ENCODE measurements at regions not wholly inside any gene's neighbourhood (a gene's known extent, or its start where the extent isn't known, plus 50 kb on each side); places are given as distances from the start of the nearest gene placed in this dataset.

- Histone ChIP-seq H3K4me3 (ENCODE audit: low read depth in 1 of 3, low read length in 3 of 3) (no peak overlapping the region), H3K9me3 (ENCODE audit: control insufficient read depth in 4 of 4, low read length in 3 of 4) (no peaks in the 10 kb centered on the region), H3K4me1 (ENCODE audit: control insufficient read depth in 4 of 4, insufficient read depth in 4 of 4, low read length in 3 of 4) (no peaks in the 10 kb centered on the region), H3K27me3 (ENCODE audit: control insufficient read depth in 4 of 4, insufficient read depth in 4 of 4, low read length in 3 of 4) (no peaks in the 10 kb centered on the region), H3K36me3 (ENCODE audit: control insufficient read depth in 4 of 4, insufficient read depth in 3 of 4, low read depth in 1 of 4, low read length in 3 of 4) (no peaks in the 10 kb centered on the region), H3K27ac (ENCODE audit: low read depth in 1 of 2, low read length in 2 of 2) (no peak overlapping the region), H3K9ac (ENCODE audit: low read depth in 1 of 2, low read length in 2 of 2) (no peak overlapping the region)
- WGBS: 79% methylated on average over 1 of the region's 1 CpG
- no peak for TF ChIP-seq CTCF (IDR thresholded peaks at IDR 0.05; ENCODE audit: low read depth, low read length, missing input control)
- no peak for TF ChIP-seq FOXA1 (IDR thresholded peaks at IDR 0.05)
- TF ChIP-seq NR2F2 (IDR thresholded peaks at IDR 0.05): no peak
- no peak for TF ChIP-seq EGR1 (IDR thresholded peaks at IDR 0.05; ENCODE audit: low read depth in 2 of 2)
- DNase-seq (ENCODE audit: low spot score): no peak
Measured at GRCh38 chr7:81648716-81649115, 121.1 kb downstream of the HGF start.

GRCh38 chr7:81645435-81645834 lies 124.4 kb downstream of the HGF start:
- DNase-seq (ENCODE audit: low spot score): no peak
- Histone ChIP-seq H3K4me3 (ENCODE audit: low read depth in 1 of 3, low read length in 3 of 3) (no peak overlapping the region), H3K27ac (ENCODE audit: low read depth in 1 of 2, low read length in 2 of 2) (no peak overlapping the region), H3K4me1 (ENCODE audit: control insufficient read depth in 4 of 4, insufficient read depth in 4 of 4, low read length in 3 of 4) (no peaks in the 10 kb centered on the region), H3K9me3 (ENCODE audit: control insufficient read depth in 4 of 4, low read length in 3 of 4) (no peaks in the 10 kb centered on the region), H3K36me3 (ENCODE audit: control insufficient read depth in 4 of 4, insufficient read depth in 3 of 4, low read depth in 1 of 4, low read length in 3 of 4) (no peaks in the 10 kb centered on the region), H3K27me3 (ENCODE audit: control insufficient read depth in 4 of 4, insufficient read depth in 4 of 4, low read length in 3 of 4) (no peaks in the 10 kb centered on the region), H3K9ac (ENCODE audit: low read depth in 1 of 2, low read length in 2 of 2) (no peak overlapping the region)
- 97% methylated on average over 5 of the region's 5 CpGs for WGBS
- TF ChIP-seq MAX (IDR thresholded peaks at IDR 0.05) (no peak), REST (IDR thresholded peaks at IDR 0.05) (no peak), HNF4A (conservative IDR thresholded peaks at IDR 0.05) (no peak)

GRCh38 chr7:81641873-81642272 lies 128.0 kb downstream of the HGF start:
- H3K27ac ChIP-seq (ENCODE audit: low read depth in 1 of 2, low read length in 2 of 2): no peak overlapping the region
- no peaks in the 10 kb centered on the region for H3K4me1 ChIP-seq (ENCODE audit: control insufficient read depth in 4 of 4, insufficient read depth in 4 of 4, low read length in 3 of 4)
- no peaks in the 10 kb centered on the region for H3K27me3 ChIP-seq (ENCODE audit: control insufficient read depth in 4 of 4, insufficient read depth in 4 of 4, low read length in 3 of 4)
- no peaks in the 10 kb centered on the region for H3K36me3 ChIP-seq (ENCODE audit: control insufficient read depth in 4 of 4, insufficient read depth in 3 of 4, low read depth in 1 of 4, low read length in 3 of 4)
- 89% methylated on average over 2 of the region's 2 CpGs for WGBS
- no peak for DNase-seq (ENCODE audit: low spot score)
- no peak overlapping the region for H3K9ac ChIP-seq (ENCODE audit: low read depth in 1 of 2, low read length in 2 of 2)
- no peaks in the 10 kb centered on the region for H3K9me3 ChIP-seq (ENCODE audit: control insufficient read depth in 4 of 4, low read length in 3 of 4)
- TF ChIP-seq HNF4G (IDR thresholded peaks at IDR 0.05) (no peak), FOXA1 (IDR thresholded peaks at IDR 0.05) (no peak), HNF4A (conservative IDR thresholded peaks at IDR 0.05) (no peak), SP1 (IDR thresholded peaks at IDR 0.05) (no peak), MAX (IDR thresholded peaks at IDR 0.05) (no peak), REST (IDR thresholded peaks at IDR 0.05) (no peak), TAF1 (conservative IDR thresholded peaks at IDR 0.05) (no peak), CTCF (IDR thresholded peaks at IDR 0.05; ENCODE audit: low read depth, low read length, missing input control) (no peak), RXRA (IDR thresholded peaks at IDR 0.05) (no peak), YY1 (IDR thresholded peaks at IDR 0.05) (no peak), JUND (IDR thresholded peaks at IDR 0.05) (no peak), GABPA (IDR thresholded peaks at IDR 0.05 in 1 of 2, conservative IDR thresholded peaks at IDR 0.05 in 1 of 2) (no peak)
- no peak overlapping the region for H3K4me3 ChIP-seq (ENCODE audit: low read depth in 1 of 3, low read length in 3 of 3)
